CD8-positive, alpha-beta memory T cell (primary cell): ENCODE measurements at regions not wholly inside any gene's neighbourhood (a gene's known extent, or its start where the extent isn't known, plus 50 kb on each side); places are given as distances from the start of the nearest gene placed in this dataset.

Source experiments
- CTCF ChIA-PET: fragments of 350-600 bp; sonication (Branson Sonifier 250); formaldehyde crosslinking; loops from one replicate; lab custom pipeline; 2021; ENCODE audit warnings: antibody characterized with exemption; lab: Charles Lee
- POLR2A ChIA-PET: fragments of 350-600 bp; sonication (Branson Sonifier 250); formaldehyde crosslinking; loops from one replicate; lab custom pipeline; 2021; ENCODE audit warnings: antibody characterized with exemption; lab: Charles Lee
- DNase-seq, 5 donors: peaks; one replicate each; pipeline versions ENCODE4 v3.0.0 to v3.0.0-alpha.2; 2020 to 2022; ENCODE audit warnings: mixed read lengths in 1 of 5
- H3K27ac ChIP-seq: one replicate; pipeline ENCODE4 v1.7.0; 2013; ENCODE audit warnings: low read depth, mild to moderate bottlenecking, low read length, moderate library complexity
- H3K27me3 ChIP-seq: 2 replicates; pipeline ENCODE4 v1.7.0; 2013; ENCODE audit warnings: low read length, mild to moderate bottlenecking; ENCODE audit not compliant: insufficient read depth, poor library complexity, severe bottlenecking
- H3K36me3 ChIP-seq: 2 replicates; pipeline ENCODE4 v1.7.0; 2013; ENCODE audit warnings: mild to moderate bottlenecking, low read length, moderate library complexity; ENCODE audit not compliant: insufficient read depth
- H3K4me1 ChIP-seq: 2 replicates; pipeline ENCODE4 v1.7.0; 2013; ENCODE audit warnings: mild to moderate bottlenecking, low read length, moderate library complexity; ENCODE audit not compliant: insufficient read depth
- H3K4me3 ChIP-seq: 2 replicates; pipeline ENCODE4 v1.7.0; 2013; ENCODE audit warnings: mild to moderate bottlenecking, low read length
- H3K9me3 ChIP-seq: 2 replicates; pipeline ENCODE4 v1.7.0; 2013; ENCODE audit warnings: mild to moderate bottlenecking, low read length
- H3K27ac Mint-ChIP-seq, 8 donors: one replicate each; pipeline ENCODE4 v1.8.0; 2020 to 2021; ENCODE audit warnings: mixed read lengths in 8 of 8, mild to moderate bottlenecking in 6 of 8, inconsistent platforms in 3 of 8, moderate library complexity in 3 of 8
- H3K27me3 Mint-ChIP-seq, 2 donors: one replicate each; pipeline ENCODE4 v1.8.0; 2020 to 2021; ENCODE audit warnings: mixed read lengths in 2 of 2, mild to moderate bottlenecking in 1 of 2, moderate library complexity in 1 of 2
- H3K36me3 Mint-ChIP-seq, 3 donors: one replicate each; pipeline ENCODE4 v1.8.0; 2020 to 2021; ENCODE audit warnings: mixed read lengths in 3 of 3, inconsistent platforms in 1 of 3, mild to moderate bottlenecking in 1 of 3
- H3K4me1 Mint-ChIP-seq, 3 donors: one replicate each; pipeline ENCODE4 v1.8.0; 2020 to 2021; ENCODE audit warnings: mixed read lengths in 3 of 3, inconsistent platforms in 1 of 3, mild to moderate bottlenecking in 1 of 3
- H3K4me3 Mint-ChIP-seq, 7 donors: one replicate each; pipeline ENCODE4 v1.8.0; 2020 to 2021; ENCODE audit warnings: mixed read lengths in 7 of 7, mild to moderate bottlenecking in 6 of 7, moderate library complexity in 4 of 7, inconsistent platforms in 2 of 7
- H3K9me3 Mint-ChIP-seq, 5 donors: one replicate each; pipeline ENCODE4 v1.8.0; 2020 to 2022; ENCODE audit warnings: mixed read lengths in 5 of 5, mild to moderate bottlenecking in 3 of 5, moderate library complexity in 2 of 5, inconsistent platforms in 1 of 5

- Histone ChIP-seq H3K27me3 (no peaks in the 10 kb centered on the region), H3K4me3 (no peak overlapping the region), H3K27ac (no peak overlapping the region), H3K36me3 (no peaks in the 10 kb centered on the region), H3K4me1 (no peaks in the 10 kb centered on the region), H3K9me3 (no peaks in the 10 kb centered on the region)
- no peak overlapping the region for H3K4me3 Mint-ChIP-seq
- peak overlapping the region in 1 of 8 donors; percentile 50 for H3K27ac Mint-ChIP-seq
- CTCF ChIA-PET: interaction anchor here (1.2 kb wide), 1 partner anchor 623 kb away, joined by 4 read pairs; no protein-coding TSS in a partner anchor
- H3K9me3 Mint-ChIP-seq: peaks cover 0 to 3% (median 0%) of the 10 kb centered on the region in 5 donors
- peaks cover 0 to 6% (median 0%) of the 10 kb centered on the region in 3 donors for H3K36me3 Mint-ChIP-seq
- POLR2A ChIA-PET: no interaction called here
- peaks cover 0 to 3% of the 10 kb centered on the region in 2 donors for H3K27me3 Mint-ChIP-seq
- peaks cover 0 to 2% (median 0%) of the 10 kb centered on the region in 3 donors for H3K4me1 Mint-ChIP-seq
- DNase-seq: no peak
These were observed 591.4 kb downstream of the FGF9 start for GRCh38 chr13:22262001-22262885.

- Mint-ChIP-seq H3K27me3 (peaks cover 0 to 3% of the 10 kb centered on the region in 2 donors), H3K9me3 (peaks cover 0 to 3% (median 0%) of the 10 kb centered on the region in 5 donors), H3K27ac (no peak overlapping the region), H3K4me1 (peaks cover 0 to 2% (median 0%) of the 10 kb centered on the region in 3 donors), H3K36me3 (peaks cover 0 to 6% (median under 1%) of the 10 kb centered on the region in 3 donors), H3K4me3 (no peak overlapping the region)
- H3K36me3 ChIP-seq: no peaks in the 10 kb centered on the region
- H3K27me3 ChIP-seq: no peaks in the 10 kb centered on the region
- no peaks in the 10 kb centered on the region for H3K9me3 ChIP-seq
- no peak for DNase-seq
- H3K27ac ChIP-seq: no peak overlapping the region
- H3K4me3 ChIP-seq: no peak overlapping the region
- CTCF ChIA-PET: no interaction called here
- POLR2A ChIA-PET: no interaction called here
- H3K4me1 ChIP-seq: no peaks in the 10 kb centered on the region
These were observed 592.3 kb downstream of the FGF9 start for GRCh38 chr13:22263185-22263584.

GRCh38 chr13:22265563-22265962 is 594.7 kb downstream of the FGF9 start:
- CTCF ChIA-PET: no interaction called here
- H3K9me3 ChIP-seq: no peaks in the 10 kb centered on the region
- no peak overlapping the region for H3K4me3 Mint-ChIP-seq

GRCh38 chr13:22270881-22271280 is 600.0 kb downstream of the FGF9 start:
- Mint-ChIP-seq H3K27ac (no peak overlapping the region), H3K36me3 (peaks cover 0 to 6% (median 2%) of the 10 kb centered on the region in 3 donors), H3K9me3 (no peaks in the 10 kb centered on the region), H3K27me3 (no peaks in the 10 kb centered on the region), H3K4me1 (peaks cover 4 to 10% (median 8%) of the 10 kb centered on the region in 3 donors), H3K4me3 (no peak overlapping the region)
- no peaks in the 10 kb centered on the region for H3K9me3 ChIP-seq
- H3K4me3 ChIP-seq: no peak overlapping the region
- no peak for DNase-seq
- CTCF ChIA-PET: interaction anchor here (0.7 kb wide), 2 partner anchors 209 to 1582 kb away, joined by 3 to 5 read pairs; no protein-coding TSS in a partner anchor
- no peak overlapping the region for H3K27ac ChIP-seq
- POLR2A ChIA-PET: no interaction called here
- no peaks in the 10 kb centered on the region for H3K4me1 ChIP-seq
- H3K27me3 ChIP-seq: no peaks in the 10 kb centered on the region
- no peaks in the 10 kb centered on the region for H3K36me3 ChIP-seq

More at GRCh38 chr13:22265563-22265962, 594.7 kb downstream of the FGF9 start:
- H3K4me1 ChIP-seq: no peaks in the 10 kb centered on the region
- POLR2A ChIA-PET: no interaction called here
- Mint-ChIP-seq H3K27me3 (peaks cover 0 to 3% of the 10 kb centered on the region in 2 donors), H3K4me1 (peaks cover 0 to 2% (median 0%) of the 10 kb centered on the region in 3 donors), H3K27ac (no peak overlapping the region), H3K36me3 (peaks cover 0 to 6% (median 2%) of the 10 kb centered on the region in 3 donors), H3K9me3 (no peaks in the 10 kb centered on the region)
- H3K36me3 ChIP-seq: no peaks in the 10 kb centered on the region
- H3K27ac ChIP-seq: no peak overlapping the region
- H3K27me3 ChIP-seq: no peaks in the 10 kb centered on the region
- no peak overlapping the region for H3K4me3 ChIP-seq
- no peak for DNase-seq

- H3K27me3 ChIP-seq: no peaks in the 10 kb centered on the region
- H3K27ac Mint-ChIP-seq: peak overlapping the region in 1 of 8 donors; percentile 30
- H3K4me3 Mint-ChIP-seq: no peak overlapping the region
- no peaks in the 10 kb centered on the region for H3K36me3 ChIP-seq
- CTCF ChIA-PET: no interaction called here
- H3K9me3 Mint-ChIP-seq: no peaks in the 10 kb centered on the region
- H3K27me3 Mint-ChIP-seq: no peaks in the 10 kb centered on the region
- H3K4me1 ChIP-seq: no peaks in the 10 kb centered on the region
- POLR2A ChIA-PET: no interaction called here
- H3K27ac ChIP-seq: no peak overlapping the region
- peaks cover 4 to 10% (median 9%) of the 10 kb centered on the region in 3 donors for H3K4me1 Mint-ChIP-seq
- no peak for DNase-seq
- peaks cover 0 to 6% (median 2%) of the 10 kb centered on the region in 3 donors for H3K36me3 Mint-ChIP-seq
- H3K4me3 ChIP-seq: no peak overlapping the region
- H3K9me3 ChIP-seq: no peaks in the 10 kb centered on the region
These were observed 601.0 kb downstream of the FGF9 start for GRCh38 chr13:22271903-22272302.

GRCh38 chr13:22275393-22275792 is 604.5 kb downstream of the FGF9 start:
- no peaks in the 10 kb centered on the region for H3K27me3 ChIP-seq
- H3K9me3 Mint-ChIP-seq: no peaks in the 10 kb centered on the region
- POLR2A ChIA-PET: no interaction called here
- no peak overlapping the region for H3K27ac ChIP-seq
- H3K36me3 Mint-ChIP-seq: no peaks in the 10 kb centered on the region
- H3K4me3 Mint-ChIP-seq: no peak overlapping the region
- H3K27ac Mint-ChIP-seq: peak overlapping the region in 2 of 8 donors; percentile 7 to 16
- no peak for DNase-seq
- H3K4me1 Mint-ChIP-seq: peaks cover 4 to 26% (median 20%) of the 10 kb centered on the region in 3 donors
- H3K27me3 Mint-ChIP-seq: no peaks in the 10 kb centered on the region
- H3K36me3 ChIP-seq: no peaks in the 10 kb centered on the region
- CTCF ChIA-PET: no interaction called here
- no peaks in the 10 kb centered on the region for H3K4me1 ChIP-seq
- no peaks in the 10 kb centered on the region for H3K9me3 ChIP-seq
- no peak overlapping the region for H3K4me3 ChIP-seq

GRCh38 chr13:22276616-22277015 is 605.7 kb downstream of the FGF9 start:
- Mint-ChIP-seq H3K4me3 (no peak overlapping the region), H3K4me1 (peaks cover 3 to 21% (median 19%) of the 10 kb centered on the region in 3 donors), H3K27me3 (no peaks in the 10 kb centered on the region), H3K9me3 (no peaks in the 10 kb centered on the region), H3K27ac (no peak overlapping the region), H3K36me3 (no peaks in the 10 kb centered on the region)
- no peak overlapping the region for H3K27ac ChIP-seq
- CTCF ChIA-PET: interaction anchor here (1.1 to 4.7 kb wide), 2 partner anchors 217 to 640 kb away, joined by 5 to 25 read pairs; no protein-coding TSS in a partner anchor
- H3K27me3 ChIP-seq: no peaks in the 10 kb centered on the region
- no peaks in the 10 kb centered on the region for H3K36me3 ChIP-seq
- no peak overlapping the region for H3K4me3 ChIP-seq
- DNase-seq: no peak
- H3K4me1 ChIP-seq: no peaks in the 10 kb centered on the region
- POLR2A ChIA-PET: no interaction called here
- no peaks in the 10 kb centered on the region for H3K9me3 ChIP-seq

- Mint-ChIP-seq H3K36me3 (no peaks in the 10 kb centered on the region), H3K4me3 (no peak overlapping the region), H3K27me3 (peaks cover 0 to 4% of the 10 kb centered on the region in 2 donors), H3K27ac (peak overlapping the region in 1 of 8 donors; percentile 2), H3K9me3 (no peaks in the 10 kb centered on the region), H3K4me1 (peaks cover 0 to 16% (median 12%) of the 10 kb centered on the region in 3 donors)
- Histone ChIP-seq H3K27ac (no peak overlapping the region), H3K27me3 (no peaks in the 10 kb centered on the region), H3K9me3 (no peaks in the 10 kb centered on the region), H3K4me1 (no peaks in the 10 kb centered on the region), H3K36me3 (no peaks in the 10 kb centered on the region), H3K4me3 (no peak overlapping the region)
- ChIA-PET POLR2A (no interaction called here), CTCF (interaction anchor here (0.8 to 4.7 kb wide), 6 partner anchors 141 to 653 kb away, joined by 3 to 25 read pairs (median 4); no protein-coding TSS in a partner anchor)
- DNase-seq: peak; percentile 42 to 74 (median 49)
These were observed 607.6 kb downstream of the FGF9 start for GRCh38 chr13:22278336-22278929.
